ENCODE measurements at regions not wholly inside any gene's neighbourhood (a gene's known extent, or its start where the extent isn't known, plus 50 kb on each side); places are given as distances from the start of the nearest gene placed in this dataset.

- Histone ChIP-seq H2AFZ (ENCODE audit: low read depth, low read length) (no peak overlapping the region), H3K9me3 (ENCODE audit: insufficient read depth, low read length, severe bottlenecking) (no peaks in the 10 kb centered on the region), H3K4me1 (ENCODE audit: insufficient read depth, low read length) (no peaks in the 10 kb centered on the region), H3K27me3 (ENCODE audit: insufficient read depth, low read length, poor library complexity) (no peaks in the 10 kb centered on the region), H3K79me2 (ENCODE audit: insufficient read depth, low read length) (no peaks in the 10 kb centered on the region), H3K4me3 (ENCODE audit: low read depth in 1 of 2, low read length in 2 of 2) (no peak overlapping the region), H3K4me2 (ENCODE audit: insufficient read depth, low read length) (no peak overlapping the region), H3K9ac (ENCODE audit: low read depth, low read length) (no peak overlapping the region), H3K27ac (ENCODE audit: low read length) (no peak overlapping the region), H4K20me1 (ENCODE audit: insufficient read depth, low read length) (no peaks in the 10 kb centered on the region), H3K36me3 (ENCODE audit: insufficient read depth, low read length) (no peaks in the 10 kb centered on the region)
- ATAC-seq (ENCODE audit: insufficient read depth, low read depth) (no peak), DNase-seq (no peak)
- TF ChIP-seq EZH2 (IDR thresholded peaks at IDR 0.05; ENCODE audit: borderline replicate concordance, low read depth, low read length, severe bottlenecking) (no peak), CTCF (IDR thresholded peaks at IDR 0.05; ENCODE audit: borderline replicate concordance, extremely low read depth, low read length, poor library complexity, severe bottlenecking) (no peak)
These were observed 276.1 kb downstream of the NFKBIZ start for GRCh38 chr3:102125197-102125993.

GRCh38 chr3:102125994-102126368 lies 276.7 kb downstream of the NFKBIZ start:
- Histone ChIP-seq H3K27me3 (ENCODE audit: insufficient read depth, low read length, poor library complexity) (no peaks in the 10 kb centered on the region), H3K4me1 (ENCODE audit: insufficient read depth, low read length) (no peaks in the 10 kb centered on the region), H4K20me1 (ENCODE audit: insufficient read depth, low read length) (no peaks in the 10 kb centered on the region), H2AFZ (ENCODE audit: low read depth, low read length) (no peak overlapping the region), H3K79me2 (ENCODE audit: insufficient read depth, low read length) (no peaks in the 10 kb centered on the region), H3K27ac (ENCODE audit: low read length) (no peak overlapping the region), H3K36me3 (ENCODE audit: insufficient read depth, low read length) (no peaks in the 10 kb centered on the region), H3K4me3 (ENCODE audit: low read depth in 1 of 2, low read length in 2 of 2) (no peak overlapping the region), H3K9me3 (ENCODE audit: insufficient read depth, low read length, severe bottlenecking) (no peaks in the 10 kb centered on the region), H3K9ac (ENCODE audit: low read depth, low read length) (no peak overlapping the region), H3K4me2 (ENCODE audit: insufficient read depth, low read length) (no peak overlapping the region)
- no peak for TF ChIP-seq CTCF (IDR thresholded peaks at IDR 0.05; ENCODE audit: borderline replicate concordance, extremely low read depth, low read length, poor library complexity, severe bottlenecking)
- TF ChIP-seq EZH2 (IDR thresholded peaks at IDR 0.05; ENCODE audit: borderline replicate concordance, low read depth, low read length, severe bottlenecking): no peak
- ATAC-seq (ENCODE audit: insufficient read depth, low read depth) (no peak), DNase-seq (no peak)

- H3K9me3 ChIP-seq (ENCODE audit: insufficient read depth, low read length, severe bottlenecking): no peaks in the 10 kb centered on the region
- H3K4me3 ChIP-seq (ENCODE audit: low read depth in 1 of 2, low read length in 2 of 2): no peak overlapping the region
- TF ChIP-seq EZH2 (IDR thresholded peaks at IDR 0.05; ENCODE audit: borderline replicate concordance, low read depth, low read length, severe bottlenecking) (no peak), CTCF (IDR thresholded peaks at IDR 0.05; ENCODE audit: borderline replicate concordance, extremely low read depth, low read length, poor library complexity, severe bottlenecking) (no peak)
- DNase-seq (no peak), ATAC-seq (ENCODE audit: insufficient read depth, low read depth) (no peak)
- no peaks in the 10 kb centered on the region for H3K4me1 ChIP-seq (ENCODE audit: insufficient read depth, low read length)
- no peaks in the 10 kb centered on the region for H3K79me2 ChIP-seq (ENCODE audit: insufficient read depth, low read length)
- H3K9ac ChIP-seq (ENCODE audit: low read depth, low read length): no peak overlapping the region
- no peaks in the 10 kb centered on the region for H3K27me3 ChIP-seq (ENCODE audit: insufficient read depth, low read length, poor library complexity)
- no peaks in the 10 kb centered on the region for H3K36me3 ChIP-seq (ENCODE audit: insufficient read depth, low read length)
- H2AFZ ChIP-seq (ENCODE audit: low read depth, low read length): no peak overlapping the region
- H4K20me1 ChIP-seq (ENCODE audit: insufficient read depth, low read length): no peaks in the 10 kb centered on the region
- no peak overlapping the region for H3K27ac ChIP-seq (ENCODE audit: low read length)
- H3K4me2 ChIP-seq (ENCODE audit: insufficient read depth, low read length): no peak overlapping the region
These were observed 280.7 kb downstream of the NFKBIZ start for GRCh38 chr3:102129760-102130608.

All from DND-41 (cell line).